Gastrocnemius medialis (tissue), 4 donors: ENCODE measurements at regions not wholly inside any gene's neighbourhood (a gene's known extent, or its start where the extent isn't known, plus 50 kb on each side); places are given as distances from the start of the nearest gene placed in this dataset.

Experiments
- CTCF ChIP-seq, 5 experiments: fragments of 450-650 bp in 3 of 5; fragments of 200-600 bp in 2 of 5; sonication (generic) in 2 of 5; IDR thresholded peaks in 4 of 5; conservative IDR thresholded peaks in 1 of 5; 1 replicate in 4 of 5; 2 replicates in 1 of 5; pipeline ENCODE4 v1.5.1; 2016 to 2019; ENCODE audit warnings: antibody characterized with exemption in 5 of 5, mild to moderate bottlenecking in 3 of 5, moderate library complexity in 3 of 5
- POLR2A ChIP-seq, 2 donors: fragments of 450-650 bp; IDR thresholded peaks; one replicate each; pipeline ENCODE4 v1.6.1; 2017; ENCODE audit warnings: antibody characterized with exemption in 2 of 2, mild to moderate bottlenecking in 2 of 2, moderate library complexity in 2 of 2

GRCh38 chr13:69292789-69293425 lies 814.7 kb upstream of the ATXN8OS start:
- TF ChIP-seq CTCF (IDR thresholded peaks at IDR 0.05 in 4 of 5, conservative IDR thresholded peaks at IDR 0.05 in 1 of 5) (no peak), POLR2A (IDR thresholded peaks at IDR 0.05) (no peak)
